HL-60 (cell line): ENCODE measurements at regions not wholly inside any gene's neighbourhood (a gene's known extent, or its start where the extent isn't known, plus 50 kb on each side); places are given as distances from the start of the nearest gene placed in this dataset.

Source experiments
- CTCF ChIP-seq: IDR thresholded peaks from one replicate; pipeline ENCODE4 v1.5.1; 2011; ENCODE audit warnings: low read length, control low read depth, inconsistent platforms; ENCODE audit not compliant: insufficient read depth
- GABPA ChIP-seq: IDR thresholded peaks from 2 replicates; pipeline ENCODE4 v1.6.1; 2012; ENCODE audit warnings: low read depth
- POLR2AphosphoS5 ChIP-seq: IDR thresholded peaks from 2 replicates; pipeline ENCODE4 v1.6.1; 2012; ENCODE audit warnings: low read depth

- TF ChIP-seq POLR2AphosphoS5, result no peak
- TF ChIP-seq CTCF, result no peak
- no peak for TF ChIP-seq GABPA
Measured at GRCh38 chr1:2965676-2966075, 55.6 kb upstream of the ACTRT2 start.
